ENCODE measurements at regions not wholly inside any gene's neighbourhood (a gene's known extent, or its start where the extent isn't known, plus 50 kb on each side); places are given as distances from the start of the nearest gene placed in this dataset.

- Histone ChIP-seq H3K27ac (ENCODE audit: low read depth, low read length) (no peak overlapping the region), H3K79me2 (ENCODE audit: control insufficient read depth, low read length) (no peaks in the 10 kb centered on the region), H3K4me2 (ENCODE audit: low read length) (no peak overlapping the region), H3K36me3 (ENCODE audit: control insufficient read depth, low read length) (no peaks in the 10 kb centered on the region), H4K20me1 (ENCODE audit: control insufficient read depth, insufficient read depth, low read depth, low read length) (no peaks in the 10 kb centered on the region), H3K9me2 (replicated peaks; ENCODE audit: control insufficient read depth, low read length) (no peaks in the 10 kb centered on the region), H3K27me3 (ENCODE audit: control insufficient read depth, low read length) (no peaks in the 10 kb centered on the region), H3K4me1 (ENCODE audit: control insufficient read depth, low read length) (no peaks in the 10 kb centered on the region), H3F3A (ENCODE audit: control insufficient read depth, insufficient read depth) (no peaks in the 10 kb centered on the region), H3K9me3 (ENCODE audit: control insufficient read depth, insufficient read depth, low read length) (no peaks in the 10 kb centered on the region), H3K4me3 (ENCODE audit: low read length) (no peak overlapping the region)
- no peak for TF ChIP-seq CTCF (IDR thresholded peaks at IDR 0.05; ENCODE audit: low read depth, low read length, poor library complexity, severe bottlenecking)
- TF ChIP-seq EZH2phosphoT487 (IDR thresholded peaks at IDR 0.05; ENCODE audit: borderline replicate concordance, low read length) = no peak
Observed at GRCh38 chr16:55052348-55052734, 121.7 kb downstream of the IRX5 start.

GRCh38 chr16:55052741-55053415 lies 122.2 kb downstream of the IRX5 start:
- H3K79me2 ChIP-seq (ENCODE audit: control insufficient read depth, low read length) = no peaks in the 10 kb centered on the region
- H3K4me2 ChIP-seq (ENCODE audit: low read length) = no peak overlapping the region
- no peaks in the 10 kb centered on the region for H3K9me2 ChIP-seq (replicated peaks; ENCODE audit: control insufficient read depth, low read length)
- TF ChIP-seq EZH2phosphoT487 (IDR thresholded peaks at IDR 0.05; ENCODE audit: borderline replicate concordance, low read length) (no peak), CTCF (IDR thresholded peaks at IDR 0.05; ENCODE audit: low read depth, low read length, poor library complexity, severe bottlenecking) (no peak)
- no peak overlapping the region for H3K4me3 ChIP-seq (ENCODE audit: low read length)
- H3K27me3 ChIP-seq (ENCODE audit: control insufficient read depth, low read length) = no peaks in the 10 kb centered on the region
- no peaks in the 10 kb centered on the region for H3K36me3 ChIP-seq (ENCODE audit: control insufficient read depth, low read length)
- no peaks in the 10 kb centered on the region for H3K4me1 ChIP-seq (ENCODE audit: control insufficient read depth, low read length)
- no peaks in the 10 kb centered on the region for H3K9me3 ChIP-seq (ENCODE audit: control insufficient read depth, insufficient read depth, low read length)
- no peaks in the 10 kb centered on the region for H4K20me1 ChIP-seq (ENCODE audit: control insufficient read depth, insufficient read depth, low read depth, low read length)
- H3K27ac ChIP-seq (ENCODE audit: low read depth, low read length) = no peak overlapping the region
- no peaks in the 10 kb centered on the region for H3F3A ChIP-seq (ENCODE audit: control insufficient read depth, insufficient read depth)

- TF ChIP-seq EZH2phosphoT487 (IDR thresholded peaks at IDR 0.05; ENCODE audit: borderline replicate concordance, low read length) (no peak), CTCF (IDR thresholded peaks at IDR 0.05; ENCODE audit: low read depth, low read length, poor library complexity, severe bottlenecking) (no peak)
- Histone ChIP-seq H3K9me2 (replicated peaks; ENCODE audit: control insufficient read depth, low read length) (no peaks in the 10 kb centered on the region), H3K79me2 (ENCODE audit: control insufficient read depth, low read length) (no peaks in the 10 kb centered on the region), H3K36me3 (ENCODE audit: control insufficient read depth, low read length) (no peaks in the 10 kb centered on the region), H3K27me3 (ENCODE audit: control insufficient read depth, low read length) (no peaks in the 10 kb centered on the region), H3K27ac (ENCODE audit: low read depth, low read length) (no peak overlapping the region), H3K4me3 (ENCODE audit: low read length) (no peak overlapping the region), H3F3A (ENCODE audit: control insufficient read depth, insufficient read depth) (no peaks in the 10 kb centered on the region), H4K20me1 (ENCODE audit: control insufficient read depth, insufficient read depth, low read depth, low read length) (no peaks in the 10 kb centered on the region), H3K4me1 (ENCODE audit: control insufficient read depth, low read length) (no peaks in the 10 kb centered on the region), H3K4me2 (ENCODE audit: low read length) (no peak overlapping the region), H3K9me3 (ENCODE audit: control insufficient read depth, insufficient read depth, low read length) (no peaks in the 10 kb centered on the region)
Observed at GRCh38 chr16:55055262-55055661, 124.6 kb downstream of the IRX5 start.

All from DOHH2 (cell line).